ENCODE measurements at regions not wholly inside any gene's neighbourhood (a gene's known extent, or its start where the extent isn't known, plus 50 kb on each side); places are given as distances from the start of the nearest gene placed in this dataset.

- H3K9me3 ChIP-seq (ENCODE audit: low read length), result no peaks in the 10 kb centered on the region
- no peak overlapping the region for H3K9ac ChIP-seq (ENCODE audit: low read length)
- no peaks in the 10 kb centered on the region for H3K36me3 ChIP-seq (ENCODE audit: insufficient read depth, low read length)
- H4K20me1 ChIP-seq (ENCODE audit: insufficient read depth), result no peaks in the 10 kb centered on the region
- no peaks in the 10 kb centered on the region for H3K79me2 ChIP-seq (replicated peaks; ENCODE audit: insufficient read depth, low read length)
- H3K27me3 ChIP-seq (ENCODE audit: insufficient read depth, low read depth, low read length), result no peaks in the 10 kb centered on the region
- H2AFZ ChIP-seq (ENCODE audit: low read depth, low read length), result no peak overlapping the region
- TF ChIP-seq MXI1 (conservative IDR thresholded peaks at IDR 0.05; ENCODE audit: poor library complexity, severe bottlenecking), result no peak
- TF ChIP-seq SMC3 (conservative IDR thresholded peaks at IDR 0.05; ENCODE audit: poor library complexity), result no peak
- no peak for TF ChIP-seq EP300 (conservative IDR thresholded peaks at IDR 0.05; ENCODE audit: poor library complexity, severe bottlenecking)
- TF ChIP-seq POLR2AphosphoS5 (IDR thresholded peaks at IDR 0.05), result no peak
- TF ChIP-seq REST (IDR thresholded peaks at IDR 0.05; ENCODE audit: borderline replicate concordance), result no peak
- no peak for TF ChIP-seq RAD21 (conservative IDR thresholded peaks at IDR 0.05)
- no peak for TF ChIP-seq CTCF (IDR thresholded peaks at IDR 0.05; ENCODE audit: poor library complexity, severe bottlenecking)
- no peak for TF ChIP-seq EZH2 (IDR thresholded peaks at IDR 0.05; ENCODE audit: borderline replicate concordance, insufficient read depth, low read length, poor library complexity, severe bottlenecking)
- TF ChIP-seq TAF1 (IDR thresholded peaks at IDR 0.05; ENCODE audit: low read depth), result no peak
- no peaks in the 10 kb centered on the region for H3F3A ChIP-seq (ENCODE audit: insufficient read depth, low read length, poor library complexity, severe bottlenecking)
- H3K4me3 ChIP-seq (ENCODE audit: low read length), result no peak overlapping the region
- H3K9me2 ChIP-seq (ENCODE audit: insufficient read depth, low read length), result no peaks in the 10 kb centered on the region
- no peak overlapping the region for H3K27ac ChIP-seq (ENCODE audit: low read length)
- no peak overlapping the region for H3K4me2 ChIP-seq (ENCODE audit: low read length)
Observed at GRCh38 chr7:119640326-119640725, 632.6 kb upstream of the KCND2 start.

- Histone ChIP-seq H3K4me2 (ENCODE audit: low read length) (no peak overlapping the region), H3K27me3 (ENCODE audit: insufficient read depth, low read depth, low read length) (no peaks in the 10 kb centered on the region), H3K36me3 (ENCODE audit: insufficient read depth, low read length) (no peaks in the 10 kb centered on the region), H3F3A (ENCODE audit: insufficient read depth, low read length, poor library complexity, severe bottlenecking) (no peaks in the 10 kb centered on the region), H4K20me1 (ENCODE audit: insufficient read depth) (no peaks in the 10 kb centered on the region), H3K79me2 (replicated peaks; ENCODE audit: insufficient read depth, low read length) (no peaks in the 10 kb centered on the region), H3K27ac (ENCODE audit: low read length) (no peak overlapping the region), H2AFZ (ENCODE audit: low read depth, low read length) (no peak overlapping the region), H3K4me3 (ENCODE audit: low read length) (no peak overlapping the region), H3K9ac (ENCODE audit: low read length) (no peak overlapping the region), H3K9me2 (ENCODE audit: insufficient read depth, low read length) (no peaks in the 10 kb centered on the region), H3K9me3 (ENCODE audit: low read length) (no peaks in the 10 kb centered on the region)
- no peak for TF ChIP-seq POLR2AphosphoS5 (IDR thresholded peaks at IDR 0.05)
- no peak for TF ChIP-seq SMC3 (conservative IDR thresholded peaks at IDR 0.05; ENCODE audit: poor library complexity)
- TF ChIP-seq EP300 (conservative IDR thresholded peaks at IDR 0.05; ENCODE audit: poor library complexity, severe bottlenecking), result no peak
- TF ChIP-seq REST (IDR thresholded peaks at IDR 0.05; ENCODE audit: borderline replicate concordance), result no peak
- TF ChIP-seq RAD21 (conservative IDR thresholded peaks at IDR 0.05), result no peak
Observed at GRCh38 chr7:119640861-119641260, 632.1 kb upstream of the KCND2 start.

Measured in neural cell (in vitro differentiated cells).